A549 (cell line): ENCODE measurements at regions not wholly inside any gene's neighbourhood (a gene's known extent, or its start where the extent isn't known, plus 50 kb on each side); places are given as distances from the start of the nearest gene placed in this dataset.

ENCODE experiments used
- CBX8 ChIP-seq: fragments of 200-600 bp; sonication (generic); IDR thresholded peaks from 2 replicates; pipeline ENCODE4 v1.6.1; 2016
- CTCF ChIP-seq: fragments of >200 bp; sonication (Bioruptor Twin); formaldehyde crosslinking; IDR thresholded peaks from 3 replicates; pipeline ENCODE4 v1.5.1; 2016
- JUN ChIP-seq, 2 experiments: fragments of >200 bp; sonication (Bioruptor Twin); formaldehyde crosslinking; IDR thresholded peaks; 2 replicates in 1 of 2; 3 replicates in 1 of 2; pipeline ENCODE4 v1.6.1; 2016 to 2017
- KDM5A ChIP-seq: fragments of 200-600 bp; sonication (generic); IDR thresholded peaks from 2 replicates; pipeline ENCODE4 v1.6.1; 2016; ENCODE audit warnings: antibody characterized with exemption, mild to moderate bottlenecking
- NPAS2 ChIP-seq: fragments of 250-450 bp; sonication (Bioruptor Pico); IDR thresholded peaks from 2 replicates; pipeline ENCODE4 v1.8.0; 2022; ENCODE audit warnings: mild to moderate bottlenecking, moderate library complexity, borderline replicate concordance
- PHF8 ChIP-seq: fragments of 200-600 bp; sonication (generic); IDR thresholded peaks from 2 replicates; pipeline ENCODE4 v1.6.1; 2016; ENCODE audit warnings: low read depth, mild to moderate bottlenecking, antibody characterized with exemption, moderate library complexity, borderline replicate concordance
- POLR2A ChIP-seq: IDR thresholded peaks from 2 replicates; pipeline ENCODE4 v1.6.1; 2012; ENCODE audit warnings: mild to moderate bottlenecking, low read length
- RCOR1 ChIP-seq: fragments of 150-350 bp; IDR thresholded peaks from 2 replicates; pipeline ENCODE4 v1.6.1; 2014; ENCODE audit warnings: antibody characterized with exemption, low read length, low read depth
- RNF2 ChIP-seq: fragments of 200-600 bp; sonication (generic); IDR thresholded peaks from 2 replicates; pipeline ENCODE4 v1.6.1; 2016; ENCODE audit warnings: low read depth, mild to moderate bottlenecking, antibody characterized with exemption, moderate library complexity, borderline replicate concordance
- TF ChIP-seq, protein P1 (sequence below): fragments of >200 bp; sonication (Bioruptor Twin); formaldehyde crosslinking; IDR thresholded peaks from 2 replicates; pipeline ENCODE4 v1.6.1; 2016
- TF ChIP-seq, protein P2 (sequence below): IDR thresholded peaks from 2 replicates; pipeline ENCODE4 v1.6.1; 2012

DNA sequence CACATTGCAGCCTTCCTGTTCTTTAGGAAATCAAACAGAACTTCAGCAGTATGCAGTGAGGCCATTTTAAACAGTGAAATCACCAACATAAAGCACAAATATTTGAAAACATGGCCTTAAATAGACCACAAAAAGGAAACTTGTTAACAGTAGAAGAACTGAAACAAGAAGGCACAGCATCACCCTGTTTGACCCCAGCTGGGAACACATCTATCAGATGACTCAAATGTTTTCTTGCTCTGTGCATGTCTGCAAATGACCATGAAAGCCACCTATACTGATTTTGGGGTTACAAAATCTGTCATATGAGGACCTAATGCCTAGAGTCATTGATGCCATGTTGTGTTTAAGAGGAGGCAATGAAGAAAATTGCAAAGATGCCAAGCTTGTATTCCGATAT lies 123.8 kb upstream of the ADGRF1 start:
- TF ChIP-seq CTCF (no peak), CBX8 (no peak), POLR2A (no peak), NPAS2 (CRISPR knock-in tag) (no peak), RNF2 (no peak), RCOR1 (no peak), JUN (IDR thresholded peaks at IDR 0.05) (no peak), KDM5A (no peak), PHF8 (no peak)
- TF ChIP-seq, protein P1, sequence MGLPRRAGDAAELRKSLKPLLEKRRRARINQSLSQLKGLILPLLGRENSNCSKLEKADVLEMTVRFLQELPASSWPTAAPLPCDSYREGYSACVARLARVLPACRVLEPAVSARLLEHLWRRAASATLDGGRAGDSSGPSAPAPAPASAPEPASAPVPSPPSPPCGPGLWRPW = no peak
- TF ChIP-seq, protein P2, sequence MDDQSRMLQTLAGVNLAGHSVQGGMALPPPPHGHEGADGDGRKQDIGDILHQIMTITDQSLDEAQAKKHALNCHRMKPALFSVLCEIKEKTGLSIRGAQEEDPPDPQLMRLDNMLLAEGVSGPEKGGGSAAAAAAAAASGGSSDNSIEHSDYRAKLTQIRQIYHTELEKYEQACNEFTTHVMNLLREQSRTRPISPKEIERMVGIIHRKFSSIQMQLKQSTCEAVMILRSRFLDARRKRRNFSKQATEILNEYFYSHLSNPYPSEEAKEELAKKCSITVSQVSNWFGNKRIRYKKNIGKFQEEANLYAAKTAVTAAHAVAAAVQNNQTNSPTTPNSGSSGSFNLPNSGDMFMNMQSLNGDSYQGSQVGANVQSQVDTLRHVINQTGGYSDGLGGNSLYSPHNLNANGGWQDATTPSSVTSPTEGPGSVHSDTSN = no peak
